SK-N-SH (cell line): ENCODE measurements at regions not wholly inside any gene's neighbourhood (a gene's known extent, or its start where the extent isn't known, plus 50 kb on each side); places are given as distances from the start of the nearest gene placed in this dataset.

ENCODE experiments used
- CTCF ChIA-PET: fragments of 300-600, 350-600 bp; formaldehyde crosslinking; extraction: SDS; loops from one replicate; lab custom pipeline; 2021; lab: Yijun Ruan, JAX
- POLR2A ChIA-PET: fragments of 350-600 bp; sonication (Branson Sonifier 250); formaldehyde crosslinking; extraction: SDS; loops from one replicate; lab custom pipeline; 2020; ENCODE audit warnings: antibody characterized with exemption, inconsistent platforms; lab: Yijun Ruan, JAX
- DNase-seq: peaks from one replicate; pipeline ENCODE4 v3.0.0; 2012
- H2AFZ ChIP-seq: fragments of 200-600 bp; sonication (generic); 2 replicates; pipeline ENCODE4 v1.8.1; 2016; ENCODE audit warnings: antibody characterized with exemption, mild to moderate bottlenecking, low read depth
- H3F3A ChIP-seq: fragments of 200-600 bp; sonication (generic); replicated peaks from 2 replicates; pipeline ENCODE3; 2016; ENCODE audit warnings: antibody characterized with exemption, mild to moderate bottlenecking; ENCODE audit not compliant: insufficient read depth
- H3K27ac ChIP-seq, 2 experiments: fragments of 200-500 bp in 1 of 2; fragments of 200-600 bp in 1 of 2; sonication (Bioruptor generic) in 1 of 2; sonication (generic), shearing (Covaris generic) in 1 of 2; 2 replicates each; pipeline versions ENCODE4 v1.5.1 to v1.6.1; 2014 to 2016; ENCODE audit warnings: low read depth in 2 of 2, inconsistent platforms in 1 of 2, low read length in 1 of 2, mild to moderate bottlenecking in 1 of 2, mixed read lengths in 1 of 2
- H3K27me3 ChIP-seq: fragments of 200-600 bp; sonication (generic), shearing (Covaris generic); 2 replicates; pipeline ENCODE4 v1.6.1; 2016; ENCODE audit warnings: mixed run types; ENCODE audit not compliant: insufficient read depth
- H3K36me3 ChIP-seq, 2 experiments: fragments of 200-500 bp in 1 of 2; fragments of 200-600 bp in 1 of 2; sonication (Bioruptor generic) in 1 of 2; sonication (generic) in 1 of 2; replicated peaks in 1 of 2; 2 replicates each; pipeline versions ENCODE3 to v1.5.1; 2014 to 2016; ENCODE audit warnings: low read length in 1 of 2, mild to moderate bottlenecking in 1 of 2; ENCODE audit not compliant: insufficient read depth in 2 of 2, control insufficient read depth in 1 of 2
- H3K4me1 ChIP-seq, 2 experiments: fragments of 200-500 bp in 1 of 2; fragments of 200-600 bp in 1 of 2; sonication (Bioruptor generic) in 1 of 2; sonication (generic), shearing (Covaris generic) in 1 of 2; 2 replicates each; pipeline versions ENCODE4 v1.5.1 to v1.6.1; 2014 to 2016; ENCODE audit warnings: low read depth in 1 of 2, low read length in 1 of 2, mixed run types in 1 of 2; ENCODE audit not compliant: insufficient read depth in 2 of 2, control insufficient read depth in 1 of 2
- H3K4me2 ChIP-seq: fragments of 200-600 bp; sonication (generic), shearing (Covaris generic); 2 replicates; pipeline ENCODE4 v1.6.1; 2017; ENCODE audit warnings: mixed run types
- H3K4me3 ChIP-seq, 2 experiments: fragments of 200-500 bp in 1 of 2; fragments of 200-600 bp in 1 of 2; sonication (Bioruptor generic) in 1 of 2; sonication (generic), shearing (Covaris generic) in 1 of 2; 2 replicates each; pipeline versions ENCODE4 v1.5.1 to v1.8.1; 2014 to 2016; ENCODE audit warnings: low read depth in 2 of 2, inconsistent platforms in 1 of 2, low read length in 1 of 2, mild to moderate bottlenecking in 1 of 2, mixed read lengths in 1 of 2, moderate library complexity in 1 of 2
- H3K79me2 ChIP-seq: fragments of 200-600 bp; sonication (generic); 2 replicates; pipeline ENCODE4 v1.8.1; 2017; ENCODE audit warnings: mild to moderate bottlenecking; ENCODE audit not compliant: insufficient read depth
- H3K9ac ChIP-seq: fragments of 200-600 bp; sonication (generic); 2 replicates; pipeline ENCODE4 v1.6.1; 2017; ENCODE audit warnings: mixed run types
- H3K9me2 ChIP-seq: fragments of 200-600 bp; sonication (generic); 2 replicates; pipeline ENCODE4 v1.6.1; 2017; ENCODE audit warnings: mixed run types
- H3K9me3 ChIP-seq: fragments of 200-600 bp; sonication (generic); 2 replicates; pipeline ENCODE4 v1.6.1; 2017; ENCODE audit warnings: mixed run types, mild to moderate bottlenecking, moderate library complexity
- H4K20me1 ChIP-seq: fragments of 200-600 bp; sonication (generic); 2 replicates; pipeline ENCODE4 v1.6.1; 2017; ENCODE audit warnings: mild to moderate bottlenecking, mixed run types; ENCODE audit not compliant: insufficient read depth
- CHD2 ChIP-seq: fragments of 150-350 bp; IDR thresholded peaks from 2 replicates; pipeline ENCODE4 v1.6.1; 2018; ENCODE audit warnings: low read length; ENCODE audit not compliant: partially characterized antibody
- ELF1 ChIP-seq: IDR thresholded peaks from 2 replicates; pipeline ENCODE4 v1.4.0; 2012
- EP300 ChIP-seq, 2 experiments: IDR thresholded peaks; 2 replicates each; pipeline versions ENCODE4 v1.4.0 to v1.6.1; 2012; ENCODE audit warnings: borderline replicate concordance in 1 of 2, low read depth in 1 of 2, low read length in 1 of 2
- FOSL2 ChIP-seq: IDR thresholded peaks from 2 replicates; pipeline ENCODE4 v1.4.0; 2012; ENCODE audit warnings: low read depth, mild to moderate bottlenecking, moderate library complexity, borderline replicate concordance
- FOXJ3 ChIP-seq: sonication (generic); formaldehyde crosslinking; IDR thresholded peaks from 2 replicates; pipeline ENCODE4 v1.5.1; 2020; ENCODE audit warnings: mild to moderate bottlenecking, missing genetic modification reagents
- FOXM1 ChIP-seq: IDR thresholded peaks from 2 replicates; pipeline ENCODE4 v1.4.0; 2012; ENCODE audit warnings: low read depth, mild to moderate bottlenecking
- GATA2 ChIP-seq: sonication (generic); formaldehyde crosslinking; IDR thresholded peaks from 2 replicates; pipeline ENCODE4 v1.5.0; 2020; ENCODE audit warnings: mild to moderate bottlenecking, missing genetic modification reagents
- JUND ChIP-seq: IDR thresholded peaks from 2 replicates; pipeline ENCODE4 v1.4.0; 2012
- MEF2A ChIP-seq: IDR thresholded peaks from 2 replicates; pipeline ENCODE4 v1.4.0; 2012; ENCODE audit warnings: low read depth, borderline replicate concordance
- MXI1 ChIP-seq: IDR thresholded peaks from 2 replicates; pipeline ENCODE4 v1.6.1; 2012; ENCODE audit warnings: mild to moderate bottlenecking, low read depth, low read length, improper control_type of control experiment
- NFIC ChIP-seq: IDR thresholded peaks from 2 replicates; pipeline ENCODE4 v1.4.0; 2012; ENCODE audit warnings: borderline replicate concordance
- NRF1 ChIP-seq: IDR thresholded peaks from 2 replicates; pipeline ENCODE4 v1.6.1; 2012; ENCODE audit warnings: low read depth, mild to moderate bottlenecking, low read length
- POLR2AphosphoS5 ChIP-seq: IDR thresholded peaks from 2 replicates; pipeline ENCODE4 v1.6.1; 2012; ENCODE audit warnings: low read depth, low read length
- RAD21 ChIP-seq: IDR thresholded peaks from 2 replicates; pipeline ENCODE4 v1.6.1; 2012; ENCODE audit warnings: mild to moderate bottlenecking, low read length
- RCOR1 ChIP-seq: fragments of 150-350 bp; IDR thresholded peaks from 2 replicates; pipeline ENCODE4 v1.6.1; 2017; ENCODE audit warnings: antibody characterized with exemption, low read length
- REST ChIP-seq: IDR thresholded peaks from 2 replicates; pipeline ENCODE4 v1.6.1; 2012; ENCODE audit warnings: mild to moderate bottlenecking, low read depth, low read length, moderate library complexity
- RXRA ChIP-seq: IDR thresholded peaks from 2 replicates; pipeline ENCODE4 v1.4.0; 2012; ENCODE audit warnings: low read depth, mild to moderate bottlenecking, borderline replicate concordance
- SMC3 ChIP-seq: IDR thresholded peaks from 2 replicates; pipeline ENCODE4 v1.6.1; 2012; ENCODE audit warnings: low read depth, low read length, improper control_type of control experiment
- TAF1 ChIP-seq: IDR thresholded peaks from 2 replicates; pipeline ENCODE4 v1.6.1; 2012; ENCODE audit warnings: low read depth, mild to moderate bottlenecking, low read length, moderate library complexity, borderline replicate concordance
- TCF12 ChIP-seq: IDR thresholded peaks from 2 replicates; pipeline ENCODE4 v1.4.0; 2012
- TEAD4 ChIP-seq: IDR thresholded peaks from 2 replicates; pipeline ENCODE4 v1.4.0; 2012; ENCODE audit warnings: mild to moderate bottlenecking, borderline replicate concordance; ENCODE audit not compliant: insufficient read depth
- YY1 ChIP-seq: IDR thresholded peaks from 2 replicates; pipeline ENCODE4 v1.4.0; 2012; ENCODE audit warnings: low read depth, mild to moderate bottlenecking
- WGBS: methylation state at CpG from one replicate; pipeline ENCODE4 v1.1.6; 2017; ENCODE audit warnings: low lambda C conversion rate; 5-methylcytosine and 5-hydroxymethylcytosine counted together
- TF ChIP-seq, protein P1 (sequence below): fragments of 200-600 bp; sonication (generic); IDR thresholded peaks from 2 replicates; pipeline ENCODE4 v1.6.1; 2017; ENCODE audit warnings: antibody characterized with exemption, mild to moderate bottlenecking, moderate library complexity
- TF ChIP-seq, protein P2 (sequence below): IDR thresholded peaks from 2 replicates; pipeline ENCODE4 v1.4.0; 2012; ENCODE audit warnings: low read depth, borderline replicate concordance
- TF ChIP-seq, protein P3 (sequence below): fragments of 150-350 bp; IDR thresholded peaks from 2 replicates; pipeline ENCODE4 v1.6.1; 2017; ENCODE audit warnings: antibody characterized with exemption, low read length, low read depth, borderline replicate concordance
- TF ChIP-seq, protein P4 (sequence below): fragments of 150-350 bp; IDR thresholded peaks from 2 replicates; pipeline ENCODE4 v1.6.1; 2016; ENCODE audit warnings: mild to moderate bottlenecking, low read depth, low read length

GRCh38 chr2:22855761-22856184 is 529.2 kb upstream of the KLHL29 start:
- no peaks in the 10 kb centered on the region for H3K36me3 ChIP-seq
- H3K79me2 ChIP-seq, result no peaks in the 10 kb centered on the region
- peak; percentile 82 for DNase-seq
- no peak overlapping the region for H3K4me2 ChIP-seq
- peaks cover 0 to 15% of the 10 kb centered on the region in 2 experiments; a peak in 2 of 4 replicates for H3K4me1 ChIP-seq
- WGBS, result 0% methylated on average over 4 of the region's 9 CpGs
- no peak overlapping the region for H3K9ac ChIP-seq
- no peak overlapping the region for H2AFZ ChIP-seq
- H3K9me2 ChIP-seq, result no peaks in the 10 kb centered on the region
- TF ChIP-seq RCOR1, result peak; percentile 90
- no peak for TF ChIP-seq POLR2AphosphoS5
- TF ChIP-seq GATA2, result peak; percentile 86
- peak in 1 of 2 experiments; percentile 90; a peak in 2 of 4 replicates for TF ChIP-seq EP300 (IDR thresholded peaks at IDR 0.05; ENCODE audit: borderline replicate concordance in 1 of 2, low read depth in 1 of 2, low read length in 1 of 2)
- TF ChIP-seq RXRA, result no peak
- no peak for TF ChIP-seq TAF1
- TF ChIP-seq CHD2, result peak; percentile 71
- TF ChIP-seq, protein P1, sequence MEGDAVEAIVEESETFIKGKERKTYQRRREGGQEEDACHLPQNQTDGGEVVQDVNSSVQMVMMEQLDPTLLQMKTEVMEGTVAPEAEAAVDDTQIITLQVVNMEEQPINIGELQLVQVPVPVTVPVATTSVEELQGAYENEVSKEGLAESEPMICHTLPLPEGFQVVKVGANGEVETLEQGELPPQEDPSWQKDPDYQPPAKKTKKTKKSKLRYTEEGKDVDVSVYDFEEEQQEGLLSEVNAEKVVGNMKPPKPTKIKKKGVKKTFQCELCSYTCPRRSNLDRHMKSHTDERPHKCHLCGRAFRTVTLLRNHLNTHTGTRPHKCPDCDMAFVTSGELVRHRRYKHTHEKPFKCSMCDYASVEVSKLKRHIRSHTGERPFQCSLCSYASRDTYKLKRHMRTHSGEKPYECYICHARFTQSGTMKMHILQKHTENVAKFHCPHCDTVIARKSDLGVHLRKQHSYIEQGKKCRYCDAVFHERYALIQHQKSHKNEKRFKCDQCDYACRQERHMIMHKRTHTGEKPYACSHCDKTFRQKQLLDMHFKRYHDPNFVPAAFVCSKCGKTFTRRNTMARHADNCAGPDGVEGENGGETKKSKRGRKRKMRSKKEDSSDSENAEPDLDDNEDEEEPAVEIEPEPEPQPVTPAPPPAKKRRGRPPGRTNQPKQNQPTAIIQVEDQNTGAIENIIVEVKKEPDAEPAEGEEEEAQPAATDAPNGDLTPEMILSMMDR, result no peak
- TF ChIP-seq FOXM1, result no peak
- no peak for TF ChIP-seq FOSL2
- no peak for TF ChIP-seq JUND
- peak; percentile 33; the same call in 1 of the 2 replicates for TF ChIP-seq MXI1
- no peak for TF ChIP-seq SMC3
- TF ChIP-seq, protein P2, sequence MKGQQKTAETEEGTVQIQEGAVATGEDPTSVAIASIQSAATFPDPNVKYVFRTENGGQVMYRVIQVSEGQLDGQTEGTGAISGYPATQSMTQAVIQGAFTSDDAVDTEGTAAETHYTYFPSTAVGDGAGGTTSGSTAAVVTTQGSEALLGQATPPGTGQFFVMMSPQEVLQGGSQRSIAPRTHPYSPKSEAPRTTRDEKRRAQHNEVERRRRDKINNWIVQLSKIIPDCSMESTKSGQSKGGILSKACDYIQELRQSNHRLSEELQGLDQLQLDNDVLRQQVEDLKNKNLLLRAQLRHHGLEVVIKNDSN, result no peak
- peak; percentile 97 for TF ChIP-seq FOXJ3 (CRISPR knock-in tag)
- no peak for TF ChIP-seq YY1
- TF ChIP-seq NRF1, result no peak
- TF ChIP-seq REST, result no peak
- no peak for TF ChIP-seq MEF2A
- TF ChIP-seq TEAD4, result no peak
- TF ChIP-seq RAD21, result peak; percentile 31; the same call in 1 of the 2 replicates
- peak; percentile 31 for TF ChIP-seq TCF12
- TF ChIP-seq, protein P3, sequence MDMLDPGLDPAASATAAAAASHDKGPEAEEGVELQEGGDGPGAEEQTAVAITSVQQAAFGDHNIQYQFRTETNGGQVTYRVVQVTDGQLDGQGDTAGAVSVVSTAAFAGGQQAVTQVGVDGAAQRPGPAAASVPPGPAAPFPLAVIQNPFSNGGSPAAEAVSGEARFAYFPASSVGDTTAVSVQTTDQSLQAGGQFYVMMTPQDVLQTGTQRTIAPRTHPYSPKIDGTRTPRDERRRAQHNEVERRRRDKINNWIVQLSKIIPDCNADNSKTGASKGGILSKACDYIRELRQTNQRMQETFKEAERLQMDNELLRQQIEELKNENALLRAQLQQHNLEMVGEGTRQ, result no peak
- TF ChIP-seq ELF1, result no peak
- TF ChIP-seq, protein P4, sequence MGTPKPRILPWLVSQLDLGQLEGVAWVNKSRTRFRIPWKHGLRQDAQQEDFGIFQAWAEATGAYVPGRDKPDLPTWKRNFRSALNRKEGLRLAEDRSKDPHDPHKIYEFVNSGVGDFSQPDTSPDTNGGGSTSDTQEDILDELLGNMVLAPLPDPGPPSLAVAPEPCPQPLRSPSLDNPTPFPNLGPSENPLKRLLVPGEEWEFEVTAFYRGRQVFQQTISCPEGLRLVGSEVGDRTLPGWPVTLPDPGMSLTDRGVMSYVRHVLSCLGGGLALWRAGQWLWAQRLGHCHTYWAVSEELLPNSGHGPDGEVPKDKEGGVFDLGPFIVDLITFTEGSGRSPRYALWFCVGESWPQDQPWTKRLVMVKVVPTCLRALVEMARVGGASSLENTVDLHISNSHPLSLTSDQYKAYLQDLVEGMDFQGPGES, result no peak
- TF ChIP-seq NFIC, result no peak
- no peaks in the 10 kb centered on the region for H3F3A ChIP-seq
- H3K27ac ChIP-seq, result peak overlapping the region in 1 of 2 experiments; percentile 83; a peak in 2 of 4 replicates
- POLR2A ChIA-PET, result interaction anchor here (0.6 kb wide), 1 partner anchor 23 kb away, joined by 3 read pairs; no protein-coding TSS in a partner anchor
- no peaks in the 10 kb centered on the region for H3K9me3 ChIP-seq
- H3K27me3 ChIP-seq, result no peaks in the 10 kb centered on the region
- CTCF ChIA-PET, result interaction anchor here (0.6 to 1.1 kb wide), 3 partner anchors 13 to 255 kb away, joined by 3 read pairs; no protein-coding TSS in a partner anchor
- H4K20me1 ChIP-seq, result no peaks in the 10 kb centered on the region
- H3K4me3 ChIP-seq, result no peak overlapping the region; a peak in 1 of 4 replicates
